ENCODE measurements at regions not wholly inside any gene's neighbourhood (a gene's known extent, or its start where the extent isn't known, plus 50 kb on each side); places are given as distances from the start of the nearest gene placed in this dataset.
A peak's percentile ranks its signal among the peaks of the same experiment; 100 is the strongest.

DNA sequence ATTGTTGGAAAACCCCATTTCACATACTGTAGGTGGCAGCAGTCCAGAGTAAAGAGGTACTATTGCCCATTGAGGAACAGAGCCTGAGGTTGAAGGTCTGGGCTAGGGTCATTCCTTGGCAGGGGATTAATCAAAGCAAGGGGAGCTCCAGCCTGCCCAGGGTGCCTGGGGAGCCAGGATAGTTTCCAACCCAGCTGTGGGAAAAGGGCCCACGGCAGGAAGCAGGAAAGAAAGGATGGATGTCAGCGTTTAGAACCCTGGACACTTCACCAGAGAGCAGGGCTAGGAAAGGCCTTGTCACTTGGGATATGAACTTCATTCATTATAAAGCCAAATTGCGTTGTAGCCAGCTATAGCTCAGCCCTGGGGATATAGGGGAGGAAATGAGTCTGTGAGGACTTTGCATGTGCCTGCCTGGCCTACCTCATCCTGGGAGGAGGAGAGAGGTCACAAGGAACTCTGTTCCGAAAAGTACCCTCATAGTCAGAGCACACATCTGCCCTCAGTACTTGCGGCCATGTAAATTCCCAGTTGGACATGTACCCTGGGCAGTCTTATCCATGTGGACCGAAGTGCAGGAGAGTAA lies 140.2 kb upstream of the COPS8 start:
- Histone ChIP-seq H3K27me3 (ENCODE audit: control insufficient read depth, insufficient read depth, low read length) (no peaks in the 10 kb centered on the region), H3K9me3 (ENCODE audit: control insufficient read depth, insufficient read depth, low read depth, low read length) (no peaks in the 10 kb centered on the region), H4K20me1 (ENCODE audit: control insufficient read depth, extremely low read depth, insufficient read depth, low read length) (no peaks in the 10 kb centered on the region), H2AFZ (ENCODE audit: low read length) (no peak overlapping the region), H3K4me2 (ENCODE audit: extremely low read depth, insufficient read depth, low read length) (no peak overlapping the region), H3K9ac (ENCODE audit: insufficient read depth, low read length) (no peak overlapping the region), H3K4me3 (replicated peaks in 1 of 4; ENCODE audit: control extremely low read depth in 1 of 4, insufficient read depth in 1 of 4, low read depth in 3 of 4, low read length in 4 of 4) (no peak overlapping the region), H3K36me3 (ENCODE audit: control insufficient read depth, insufficient read depth, low read length) (no peaks in the 10 kb centered on the region), H3K79me2 (ENCODE audit: control insufficient read depth, insufficient read depth, low read length) (no peaks in the 10 kb centered on the region), H3K4me1 (ENCODE audit: control insufficient read depth, extremely low read depth, insufficient read depth, low read length) (no peaks in the 10 kb centered on the region), H3K27ac (ENCODE audit: insufficient read depth, low read length) (no peak overlapping the region)
- DNase-seq (ENCODE audit: low read depth in 2 of 2) = no peak
- TF ChIP-seq, protein P1, sequence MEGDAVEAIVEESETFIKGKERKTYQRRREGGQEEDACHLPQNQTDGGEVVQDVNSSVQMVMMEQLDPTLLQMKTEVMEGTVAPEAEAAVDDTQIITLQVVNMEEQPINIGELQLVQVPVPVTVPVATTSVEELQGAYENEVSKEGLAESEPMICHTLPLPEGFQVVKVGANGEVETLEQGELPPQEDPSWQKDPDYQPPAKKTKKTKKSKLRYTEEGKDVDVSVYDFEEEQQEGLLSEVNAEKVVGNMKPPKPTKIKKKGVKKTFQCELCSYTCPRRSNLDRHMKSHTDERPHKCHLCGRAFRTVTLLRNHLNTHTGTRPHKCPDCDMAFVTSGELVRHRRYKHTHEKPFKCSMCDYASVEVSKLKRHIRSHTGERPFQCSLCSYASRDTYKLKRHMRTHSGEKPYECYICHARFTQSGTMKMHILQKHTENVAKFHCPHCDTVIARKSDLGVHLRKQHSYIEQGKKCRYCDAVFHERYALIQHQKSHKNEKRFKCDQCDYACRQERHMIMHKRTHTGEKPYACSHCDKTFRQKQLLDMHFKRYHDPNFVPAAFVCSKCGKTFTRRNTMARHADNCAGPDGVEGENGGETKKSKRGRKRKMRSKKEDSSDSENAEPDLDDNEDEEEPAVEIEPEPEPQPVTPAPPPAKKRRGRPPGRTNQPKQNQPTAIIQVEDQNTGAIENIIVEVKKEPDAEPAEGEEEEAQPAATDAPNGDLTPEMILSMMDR (conservative IDR thresholded peaks at IDR 0.05 in 1 of 2, IDR thresholded peaks at IDR 0.05 in 1 of 2; ENCODE audit: low read depth in 1 of 2, low read length in 2 of 2) = no peak
- no peak for TF ChIP-seq EZH2 (IDR thresholded peaks at IDR 0.05; ENCODE audit: low read length, missing control alignments)

DNA sequence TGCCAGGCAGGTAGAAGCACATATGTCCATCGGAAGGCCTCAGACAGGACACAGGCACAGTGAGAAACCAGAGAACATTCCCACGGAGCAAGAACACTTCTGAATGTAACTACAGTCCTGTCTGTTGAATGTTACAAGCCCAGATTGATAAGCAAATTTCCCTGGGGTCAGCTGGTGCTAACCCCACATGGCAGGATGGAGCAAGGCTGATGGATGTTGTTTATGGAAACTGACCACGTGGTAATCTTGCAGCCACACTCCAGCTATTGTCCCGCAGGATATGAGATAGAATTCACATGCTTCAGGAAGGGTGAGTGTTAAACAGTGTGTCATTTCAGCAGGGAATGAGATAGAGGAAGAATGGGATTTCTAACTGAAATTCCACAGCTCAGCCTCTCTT lies 138.8 kb upstream of the COPS8 start:
- DNase-seq (ENCODE audit: low read depth in 2 of 2) = peak in 1 of 2 donors; percentile 8
- Histone ChIP-seq H3K36me3 (ENCODE audit: control insufficient read depth, insufficient read depth, low read length) (no peaks in the 10 kb centered on the region), H3K4me2 (ENCODE audit: extremely low read depth, insufficient read depth, low read length) (no peak overlapping the region), H3K4me1 (ENCODE audit: control insufficient read depth, extremely low read depth, insufficient read depth, low read length) (no peaks in the 10 kb centered on the region), H3K9me3 (ENCODE audit: control insufficient read depth, insufficient read depth, low read depth, low read length) (no peaks in the 10 kb centered on the region), H3K27me3 (ENCODE audit: control insufficient read depth, insufficient read depth, low read length) (no peaks in the 10 kb centered on the region), H3K9ac (ENCODE audit: insufficient read depth, low read length) (no peak overlapping the region), H3K79me2 (ENCODE audit: control insufficient read depth, insufficient read depth, low read length) (no peaks in the 10 kb centered on the region), H3K4me3 (replicated peaks in 1 of 4; ENCODE audit: control extremely low read depth in 1 of 4, insufficient read depth in 1 of 4, low read depth in 3 of 4, low read length in 4 of 4) (no peak overlapping the region), H4K20me1 (ENCODE audit: control insufficient read depth, extremely low read depth, insufficient read depth, low read length) (no peaks in the 10 kb centered on the region), H2AFZ (ENCODE audit: low read length) (no peak overlapping the region), H3K27ac (ENCODE audit: insufficient read depth, low read length) (no peak overlapping the region)
- no peak for TF ChIP-seq EZH2 (IDR thresholded peaks at IDR 0.05; ENCODE audit: low read length, missing control alignments)
- TF ChIP-seq, protein P1 (conservative IDR thresholded peaks at IDR 0.05 in 1 of 2, IDR thresholded peaks at IDR 0.05 in 1 of 2; ENCODE audit: low read depth in 1 of 2, low read length in 2 of 2) = no peak

DNA sequence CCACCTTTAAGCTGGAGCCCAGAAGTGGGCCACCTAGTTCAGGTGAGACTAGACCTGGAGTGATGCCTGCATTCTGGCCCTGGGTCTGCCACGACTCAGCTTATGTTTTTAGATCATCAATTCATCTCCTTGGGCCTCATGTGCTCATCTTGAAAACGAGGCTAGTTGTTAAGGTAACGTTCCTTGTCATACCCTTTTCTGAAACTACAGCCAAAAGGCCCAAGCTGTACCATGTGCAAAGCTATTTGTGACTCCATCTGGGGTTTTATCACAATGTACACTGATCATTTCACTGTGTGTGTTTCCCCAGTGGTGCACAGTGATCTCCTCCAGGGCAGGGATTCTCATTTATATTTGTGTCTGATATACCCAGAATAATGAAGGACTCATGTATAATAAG lies 138.4 kb upstream of the COPS8 start:
- no peaks in the 10 kb centered on the region for H3K27me3 ChIP-seq (ENCODE audit: control insufficient read depth, insufficient read depth, low read length)
- H3K79me2 ChIP-seq (ENCODE audit: control insufficient read depth, insufficient read depth, low read length) = no peaks in the 10 kb centered on the region
- H3K9ac ChIP-seq (ENCODE audit: insufficient read depth, low read length) = no peak overlapping the region
- no peak overlapping the region for H2AFZ ChIP-seq (ENCODE audit: low read length)
- no peak overlapping the region for H3K27ac ChIP-seq (ENCODE audit: insufficient read depth, low read length)
- no peak overlapping the region for H3K4me3 ChIP-seq (replicated peaks in 1 of 4; ENCODE audit: control extremely low read depth in 1 of 4, insufficient read depth in 1 of 4, low read depth in 3 of 4, low read length in 4 of 4)
- H3K36me3 ChIP-seq (ENCODE audit: control insufficient read depth, insufficient read depth, low read length) = no peaks in the 10 kb centered on the region
- no peaks in the 10 kb centered on the region for H3K4me1 ChIP-seq (ENCODE audit: control insufficient read depth, extremely low read depth, insufficient read depth, low read length)
- DNase-seq (ENCODE audit: low read depth in 2 of 2) = no peak
- H3K9me3 ChIP-seq (ENCODE audit: control insufficient read depth, insufficient read depth, low read depth, low read length) = no peaks in the 10 kb centered on the region
- no peaks in the 10 kb centered on the region for H4K20me1 ChIP-seq (ENCODE audit: control insufficient read depth, extremely low read depth, insufficient read depth, low read length)
- no peak for TF ChIP-seq EZH2 (IDR thresholded peaks at IDR 0.05; ENCODE audit: low read length, missing control alignments)
- TF ChIP-seq, protein P1 (conservative IDR thresholded peaks at IDR 0.05 in 1 of 2, IDR thresholded peaks at IDR 0.05 in 1 of 2; ENCODE audit: low read depth in 1 of 2, low read length in 2 of 2) = no peak
- H3K4me2 ChIP-seq (ENCODE audit: extremely low read depth, insufficient read depth, low read length) = no peak overlapping the region

All from fibroblast of lung (primary cell).